Glutamatergic neuron (in vitro differentiated cells): ENCODE measurements at regions not wholly inside any gene's neighbourhood (a gene's known extent, or its start where the extent isn't known, plus 50 kb on each side); places are given as distances from the start of the nearest gene placed in this dataset.
"Not testable (repeated sequence)": the region's sequence is repeated elsewhere in the genome, so short reads cannot be mapped to it uniquely, and the experiment has no call there.

Experiments used
- DNase-seq: peaks from one replicate; pipeline ENCODE4 v3.0.0; 2022
- H3K27ac Mint-ChIP-seq: one replicate; pipeline ENCODE4 v1.8.0; 2020; ENCODE audit warnings: mild to moderate bottlenecking, mixed read lengths, inconsistent platforms; ENCODE audit not compliant: unreplicated experiment
- H3K27me3 Mint-ChIP-seq: one replicate; pipeline ENCODE4 v1.8.0; 2020; ENCODE audit warnings: mild to moderate bottlenecking, moderate library complexity, mixed read lengths, inconsistent platforms; ENCODE audit not compliant: unreplicated experiment
- H3K36me3 Mint-ChIP-seq: one replicate; pipeline ENCODE4 v1.8.0; 2020; ENCODE audit warnings: mild to moderate bottlenecking, mixed read lengths, inconsistent platforms; ENCODE audit not compliant: unreplicated experiment
- H3K4me1 Mint-ChIP-seq: one replicate; pipeline ENCODE4 v1.8.0; 2020; ENCODE audit warnings: mild to moderate bottlenecking, low read depth, mixed read lengths, inconsistent platforms; ENCODE audit not compliant: unreplicated experiment
- H3K4me3 Mint-ChIP-seq: one replicate; pipeline ENCODE4 v1.8.0; 2020; ENCODE audit warnings: mild to moderate bottlenecking, mixed read lengths, inconsistent platforms; ENCODE audit not compliant: unreplicated experiment
- H3K9me3 Mint-ChIP-seq: one replicate; pipeline ENCODE4 v1.8.0; 2020; ENCODE audit warnings: mild to moderate bottlenecking, moderate library complexity, mixed read lengths, inconsistent platforms; ENCODE audit not compliant: unreplicated experiment
- CTCF ChIP-seq: fragments of 200-600 bp; sonication (generic); IDR thresholded peaks from one replicate; pipeline ENCODE4 v1.5.0; 2021; ENCODE audit not compliant: partially characterized antibody, unreplicated experiment

DNA sequence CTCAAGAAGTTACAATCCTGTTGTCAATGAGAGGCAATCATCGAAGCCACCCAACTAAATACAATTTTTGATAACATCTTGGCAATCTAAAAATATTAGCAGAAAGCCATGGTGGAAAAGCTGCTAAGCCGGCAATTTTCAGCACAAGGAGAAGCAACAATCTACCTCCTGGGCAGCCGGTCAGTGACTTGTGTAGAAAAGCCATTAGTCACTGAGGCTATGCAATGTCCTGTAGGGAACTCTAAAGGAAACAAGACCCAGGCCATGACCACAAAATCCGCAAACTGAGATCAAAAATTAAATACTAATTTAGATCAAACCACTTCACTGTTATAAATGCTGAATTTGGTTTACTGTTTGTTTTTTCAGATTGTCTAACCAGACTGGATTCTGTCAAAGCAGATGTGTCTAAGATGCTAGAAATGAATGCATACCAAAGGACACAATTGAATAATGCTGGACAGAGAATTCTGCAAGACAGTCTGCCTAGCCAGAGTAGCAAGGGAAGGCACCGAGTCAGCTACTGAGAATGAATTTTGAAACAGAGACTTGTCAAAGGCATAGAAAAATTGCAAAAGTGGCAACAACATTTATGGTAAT, 384.8 kb downstream of the PRELID2 start:
- H3K4me3 Mint-ChIP-seq = no peak overlapping the region
- DNase-seq = no peak
- H3K9me3 Mint-ChIP-seq = no peaks in the 10 kb centered on the region
- no peaks in the 10 kb centered on the region for H3K27me3 Mint-ChIP-seq
- no peaks in the 10 kb centered on the region for H3K36me3 Mint-ChIP-seq
- no peaks in the 10 kb centered on the region for H3K4me1 Mint-ChIP-seq
- no peak for TF ChIP-seq CTCF
- H3K27ac Mint-ChIP-seq = no peak overlapping the region

- no peaks in the 10 kb centered on the region for H3K27me3 Mint-ChIP-seq
- no peaks in the 10 kb centered on the region for H3K9me3 Mint-ChIP-seq
- DNase-seq = no peak
Measured at GRCh38 chr5:145449794-145450193, 385.3 kb downstream of the PRELID2 start.

GRCh38 chr5:145446875-145447274, 388.3 kb downstream of the PRELID2 start:
- not testable (repeated sequence) for H3K27ac Mint-ChIP-seq, H3K4me3 Mint-ChIP-seq, H3K36me3 Mint-ChIP-seq, H3K4me1 Mint-ChIP-seq, H3K27me3 Mint-ChIP-seq, DNase-seq, H3K9me3 Mint-ChIP-seq

More at GRCh38 chr5:145449794-145450193, 385.3 kb downstream of the PRELID2 start:
- TF ChIP-seq CTCF = no peak
- Mint-ChIP-seq H3K4me1 (no peaks in the 10 kb centered on the region), H3K4me3 (no peak overlapping the region), H3K36me3 (no peaks in the 10 kb centered on the region), H3K27ac (no peak overlapping the region)

GRCh38 chr5:145446412-145446811, 388.7 kb downstream of the PRELID2 start:
- no peaks in the 10 kb centered on the region for H3K27me3 Mint-ChIP-seq
- no peaks in the 10 kb centered on the region for H3K36me3 Mint-ChIP-seq
- no peak overlapping the region for H3K27ac Mint-ChIP-seq
- no peak for TF ChIP-seq CTCF
- DNase-seq = no peak
- no peaks in the 10 kb centered on the region for H3K9me3 Mint-ChIP-seq
- no peak overlapping the region for H3K4me3 Mint-ChIP-seq
- H3K4me1 Mint-ChIP-seq = no peaks in the 10 kb centered on the region

GRCh38 chr5:145445027-145445426, 390.1 kb downstream of the PRELID2 start:
- H3K36me3 Mint-ChIP-seq = no peaks in the 10 kb centered on the region
- H3K9me3 Mint-ChIP-seq = no peaks in the 10 kb centered on the region
- no peak overlapping the region for H3K4me3 Mint-ChIP-seq
- no peaks in the 10 kb centered on the region for H3K4me1 Mint-ChIP-seq
- H3K27me3 Mint-ChIP-seq = no peaks in the 10 kb centered on the region
- DNase-seq = no peak
- no peak for TF ChIP-seq CTCF
- H3K27ac Mint-ChIP-seq = no peak overlapping the region
